OCI-LY7 (cell line): ENCODE measurements at regions not wholly inside any gene's neighbourhood (a gene's known extent, or its start where the extent isn't known, plus 50 kb on each side); places are given as distances from the start of the nearest gene placed in this dataset.

Source experiments
- BruUV-seq: library from RNA; stranded (reverse); fragments of 400-500 nt; replicated peaks from 2 replicates; lab custom pipeline; 2021; lab: Mats Ljungman, UMichigan
- CTCF ChIA-PET: fragments of 300-600 bp; sonication (Branson Sonifier 250); formaldehyde crosslinking; loops from one replicate; lab custom pipeline; 2022; ENCODE audit warnings: antibody characterized with exemption; ENCODE audit not compliant: unreplicated experiment; lab: Charles Lee
- POLR2A ChIA-PET: fragments of 300-600 bp; sonication (Branson Sonifier 250); formaldehyde crosslinking; loops from one replicate; lab custom pipeline; 2022; ENCODE audit warnings: antibody characterized with exemption; lab: Charles Lee
- DNase-seq: peaks from one replicate; pipeline ENCODE4 v3.0.0-alpha.2; 2015; ENCODE audit warnings: low spot score
- H2AFZ ChIP-seq: fragments of 200-600 bp; sonication (generic), shearing (Covaris generic); 2 replicates; pipeline ENCODE4 v1.6.1; 2014; ENCODE audit warnings: mild to moderate bottlenecking, antibody characterized with exemption, low read length, moderate library complexity
- H3K27ac ChIP-seq: fragments of 200-600 bp; sonication (generic); 2 replicates; pipeline ENCODE4 v1.5.1; 2014; ENCODE audit warnings: mixed run types, low read depth, mild to moderate bottlenecking, moderate library complexity, low read length, inconsistent platforms; ENCODE audit not compliant: poor library complexity, severe bottlenecking
- H3K36me3 ChIP-seq: fragments of 200-600 bp; sonication (generic); 2 replicates; pipeline ENCODE4 v1.6.1; 2014; ENCODE audit warnings: mild to moderate bottlenecking, antibody characterized with exemption, low read length, moderate library complexity, mixed read lengths; ENCODE audit not compliant: insufficient read depth
- H3K4me1 ChIP-seq: fragments of 200-600 bp; sonication (generic); 2 replicates; pipeline ENCODE4 v1.5.1; 2014; ENCODE audit warnings: mild to moderate bottlenecking, low read length; ENCODE audit not compliant: insufficient read depth, poor library complexity, severe bottlenecking
- H3K4me2 ChIP-seq: fragments of 200-600 bp; sonication (generic); 2 replicates; pipeline ENCODE4 v1.6.1; 2014; ENCODE audit warnings: mild to moderate bottlenecking, low read length
- H3K4me3 ChIP-seq: fragments of 200-600 bp; sonication (generic); 2 replicates; pipeline ENCODE4 v1.5.1; 2014; ENCODE audit warnings: mild to moderate bottlenecking, low read depth, low read length; ENCODE audit not compliant: poor library complexity, severe bottlenecking
- H3K79me2 ChIP-seq: fragments of 200-600 bp; sonication (generic); 2 replicates; pipeline ENCODE4 v1.6.1; 2016; ENCODE audit warnings: low read depth, mild to moderate bottlenecking, low read length, moderate library complexity, mixed read lengths; ENCODE audit not compliant: insufficient read depth
- H3K9me2 ChIP-seq: fragments of 200-600 bp; sonication (generic); 2 replicates; pipeline ENCODE4 v1.6.1; 2016; ENCODE audit warnings: mild to moderate bottlenecking, low read length, mixed read lengths; ENCODE audit not compliant: insufficient read depth
- H3K9me3 ChIP-seq: fragments of 200-600 bp; sonication (generic); 2 replicates; pipeline ENCODE4 v1.6.1; 2014; ENCODE audit warnings: mild to moderate bottlenecking, mixed run types, low read length, mixed read lengths
- H4K20me1 ChIP-seq: fragments of 200-600 bp; sonication (generic); 2 replicates; pipeline ENCODE4 v1.6.1; 2014; ENCODE audit warnings: mild to moderate bottlenecking, antibody characterized with exemption, low read length, moderate library complexity, mixed read lengths; ENCODE audit not compliant: insufficient read depth
- EZH2phosphoT487 ChIP-seq: fragments of 200-600 bp; sonication (generic); IDR thresholded peaks from 2 replicates; pipeline ENCODE4 v1.6.1; 2018; ENCODE audit warnings: low read depth, borderline replicate concordance, mild to moderate bottlenecking, mixed run types, antibody characterized with exemption, low read length, moderate library complexity, mixed read lengths
- intact Hi-C: fragments of 100-400 bp; cut with micrococcal nuclease; formaldehyde crosslinking; loops from one replicate; pipeline ENCODE4 v1.10.0; 2022; ENCODE audit not compliant: unreplicated experiment
- TF ChIP-seq, protein P1 (sequence below): fragments of 200-600 bp; sonication (generic); conservative IDR thresholded peaks from 2 replicates; pipeline ENCODE4 v1.5.1; 2014; ENCODE audit warnings: mild to moderate bottlenecking, antibody characterized with exemption, low read length, moderate library complexity, mixed read lengths

DNA sequence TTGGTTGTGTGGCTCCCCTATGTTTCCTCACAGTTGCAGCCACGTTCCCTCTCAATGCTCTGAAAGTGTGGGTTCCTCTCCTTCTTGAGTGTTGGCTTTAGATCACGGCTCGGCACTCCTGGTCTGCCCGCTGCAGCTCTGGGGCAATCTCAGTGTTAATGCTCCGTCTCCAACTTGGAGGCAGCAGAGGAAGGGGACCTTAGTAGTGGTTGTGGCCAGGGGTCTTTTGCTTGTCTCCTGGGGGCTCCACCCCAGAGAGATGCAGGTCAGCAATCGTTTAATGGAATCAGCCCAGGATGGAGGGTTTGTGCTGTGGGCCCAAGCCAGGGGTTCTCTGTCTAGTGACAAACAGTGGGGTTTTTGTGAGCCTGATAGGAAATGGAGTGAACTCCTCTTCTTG, 849.4 kb upstream of the DIAPH2 start:
- no peaks in the 10 kb centered on the region for H4K20me1 ChIP-seq
- no peaks in the 10 kb centered on the region for H3K9me2 ChIP-seq
- H3K9me3 ChIP-seq, result no peaks in the 10 kb centered on the region
- CTCF ChIA-PET, result no interaction called here
- no TSS peak for BruUV-seq
- POLR2A ChIA-PET, result no interaction called here
- H3K4me2 ChIP-seq, result no peak overlapping the region
- no peak for TF ChIP-seq EZH2phosphoT487
- TF ChIP-seq, protein P1, sequence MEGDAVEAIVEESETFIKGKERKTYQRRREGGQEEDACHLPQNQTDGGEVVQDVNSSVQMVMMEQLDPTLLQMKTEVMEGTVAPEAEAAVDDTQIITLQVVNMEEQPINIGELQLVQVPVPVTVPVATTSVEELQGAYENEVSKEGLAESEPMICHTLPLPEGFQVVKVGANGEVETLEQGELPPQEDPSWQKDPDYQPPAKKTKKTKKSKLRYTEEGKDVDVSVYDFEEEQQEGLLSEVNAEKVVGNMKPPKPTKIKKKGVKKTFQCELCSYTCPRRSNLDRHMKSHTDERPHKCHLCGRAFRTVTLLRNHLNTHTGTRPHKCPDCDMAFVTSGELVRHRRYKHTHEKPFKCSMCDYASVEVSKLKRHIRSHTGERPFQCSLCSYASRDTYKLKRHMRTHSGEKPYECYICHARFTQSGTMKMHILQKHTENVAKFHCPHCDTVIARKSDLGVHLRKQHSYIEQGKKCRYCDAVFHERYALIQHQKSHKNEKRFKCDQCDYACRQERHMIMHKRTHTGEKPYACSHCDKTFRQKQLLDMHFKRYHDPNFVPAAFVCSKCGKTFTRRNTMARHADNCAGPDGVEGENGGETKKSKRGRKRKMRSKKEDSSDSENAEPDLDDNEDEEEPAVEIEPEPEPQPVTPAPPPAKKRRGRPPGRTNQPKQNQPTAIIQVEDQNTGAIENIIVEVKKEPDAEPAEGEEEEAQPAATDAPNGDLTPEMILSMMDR, result no peak
- intact Hi-C loops, result no loop called here
- H3K4me1 ChIP-seq, result no peaks in the 10 kb centered on the region
- H3K27ac ChIP-seq, result no peak overlapping the region
- no peaks in the 10 kb centered on the region for H3K79me2 ChIP-seq
- H3K4me3 ChIP-seq, result no peak overlapping the region
- H3K36me3 ChIP-seq, result no peaks in the 10 kb centered on the region
- no peak for DNase-seq
- no peak overlapping the region for H2AFZ ChIP-seq

DNA sequence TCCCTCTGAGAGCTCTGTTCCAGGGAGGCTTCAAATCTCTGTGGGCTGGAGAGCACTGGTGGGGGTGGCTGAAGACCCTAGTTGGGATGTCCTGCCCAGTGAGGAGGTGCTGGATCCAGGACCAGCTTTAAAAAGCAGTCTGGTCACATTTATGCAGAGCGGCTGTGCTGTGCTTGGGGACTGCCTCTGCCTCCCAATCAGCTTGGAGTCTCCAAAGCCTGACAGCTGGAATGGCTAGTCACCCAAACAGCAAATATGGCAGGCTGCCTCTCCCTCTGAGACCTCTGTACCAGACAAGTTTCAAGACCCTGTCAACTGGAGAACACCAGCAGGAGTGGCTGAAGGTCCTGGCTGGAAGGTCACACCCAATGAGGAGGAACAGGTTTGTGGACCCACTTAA, 848.1 kb upstream of the DIAPH2 start:
- intact Hi-C loops, result no loop called here
- H3K36me3 ChIP-seq, result no peaks in the 10 kb centered on the region
- ChIA-PET CTCF (no interaction called here), POLR2A (no interaction called here)
- H3K4me1 ChIP-seq, result no peaks in the 10 kb centered on the region
- TF ChIP-seq, protein P1, result no peak
- TF ChIP-seq EZH2phosphoT487, result no peak
- H2AFZ ChIP-seq, result no peak overlapping the region
- no peak for DNase-seq
- no peak overlapping the region for H3K4me3 ChIP-seq
- H3K9me3 ChIP-seq, result no peaks in the 10 kb centered on the region
- no peaks in the 10 kb centered on the region for H4K20me1 ChIP-seq
- H3K9me2 ChIP-seq, result no peaks in the 10 kb centered on the region
- no peaks in the 10 kb centered on the region for H3K79me2 ChIP-seq
- no TSS peak for BruUV-seq
- no peak overlapping the region for H3K4me2 ChIP-seq
- H3K27ac ChIP-seq, result no peak overlapping the region

DNA sequence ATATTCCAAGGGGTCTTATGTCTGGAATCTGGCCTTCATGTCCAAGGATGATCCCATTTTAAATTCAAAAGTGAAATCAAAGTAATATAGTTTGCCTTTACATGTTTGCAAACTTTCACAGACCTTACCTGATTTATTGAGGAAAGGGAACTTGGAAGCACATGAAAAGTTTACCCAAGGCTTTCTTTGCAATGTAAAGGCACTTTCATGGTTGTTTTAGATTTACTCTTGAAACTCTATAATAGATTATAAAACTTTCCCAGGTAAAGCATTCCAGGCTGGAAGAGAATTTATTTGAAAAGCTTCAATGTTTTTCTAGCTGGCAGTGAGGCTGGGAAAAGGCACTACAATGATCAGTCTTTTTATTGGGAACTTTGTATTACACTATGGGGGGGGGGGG, 842.8 kb upstream of the DIAPH2 start:
- no peaks in the 10 kb centered on the region for H3K79me2 ChIP-seq
- H3K27ac ChIP-seq, result no peak overlapping the region
- H2AFZ ChIP-seq, result no peak overlapping the region
- H3K4me1 ChIP-seq, result no peaks in the 10 kb centered on the region
- H4K20me1 ChIP-seq, result no peaks in the 10 kb centered on the region
- intact Hi-C loops, result no loop called here
- no peak overlapping the region for H3K4me3 ChIP-seq
- no peak overlapping the region for H3K4me2 ChIP-seq
- TF ChIP-seq, protein P1, result no peak
- no peak for TF ChIP-seq EZH2phosphoT487
- no peak for DNase-seq
- CTCF ChIA-PET, result no interaction called here
- POLR2A ChIA-PET, result no interaction called here
- H3K9me2 ChIP-seq, result no peaks in the 10 kb centered on the region
- no peaks in the 10 kb centered on the region for H3K36me3 ChIP-seq
- BruUV-seq, result no TSS peak
- no peaks in the 10 kb centered on the region for H3K9me3 ChIP-seq
